ENCODE measurements at regions not wholly inside any gene's neighbourhood (a gene's known extent, or its start where the extent isn't known, plus 50 kb on each side); places are given as distances from the start of the nearest gene placed in this dataset.

DNA sequence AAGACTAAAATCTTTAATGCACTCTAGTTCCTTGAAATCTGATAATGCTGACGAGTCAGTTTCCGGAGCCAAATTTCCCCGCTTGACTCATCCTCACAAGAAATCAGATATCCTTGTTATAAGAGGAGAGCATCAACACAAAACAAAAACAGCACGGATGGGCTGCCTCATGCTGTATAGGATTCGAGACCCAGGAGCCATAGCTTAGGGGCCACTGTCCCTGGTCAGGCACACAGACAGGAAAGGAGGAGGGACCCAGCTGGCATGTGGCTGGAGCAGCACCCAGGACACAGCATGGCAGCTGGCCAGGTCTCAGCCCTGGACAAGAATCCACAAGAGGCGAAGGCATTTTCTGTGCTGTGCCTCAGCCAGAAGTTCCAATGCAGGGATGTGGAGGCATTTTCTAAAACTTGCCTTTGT is 110.2 kb upstream of the SPATA13 start:
- no peaks in the 10 kb centered on the region for H3K36me3 Mint-ChIP-seq
- ChIA-PET POLR2A (no interaction called here), CTCF (no interaction called here)
- Histone ChIP-seq H3K27ac (ENCODE audit: low read length) (no peak overlapping the region), H3K9me3 (no peaks in the 10 kb centered on the region), H3K27me3 (replicated peaks in 1 of 2; ENCODE audit: control insufficient read depth in 2 of 2, extremely low read depth in 1 of 2, insufficient read depth in 2 of 2, low read length in 1 of 2) (peaks cover 0 to 13% of the 10 kb centered on the region in 2 experiments), H3K36me3 (ENCODE audit: control insufficient read depth in 2 of 2, extremely low read depth in 1 of 2, insufficient read depth in 1 of 2, low read length in 1 of 2) (no peaks in the 10 kb centered on the region), H3K4me3 (ENCODE audit: control insufficient read depth in 1 of 2, extremely low read depth in 1 of 2, low read length in 1 of 2) (no peak overlapping the region), H3K4me1 (ENCODE audit: control insufficient read depth in 1 of 2, extremely low read depth in 1 of 2, insufficient read depth in 2 of 2, low read length in 2 of 2) (no peaks in the 10 kb centered on the region)
- peaks cover 11 to 13% of the 10 kb centered on the region in 2 donors for H3K27me3 Mint-ChIP-seq
- no peak overlapping the region for H3K27ac Mint-ChIP-seq
- no peak overlapping the region for H3K4me3 Mint-ChIP-seq
- DNase-seq (no peak), ATAC-seq (replicated peaks in 1 of 4) (no peak)
- WGBS (ENCODE audit: insufficient coverage), result 100% methylated on average over 2 of the region's 6 CpGs
- peaks cover 9 to 10% (median 10%) of the 10 kb centered on the region in 3 donors for H3K9me3 Mint-ChIP-seq
- peaks cover 8 to 12% (median 9%) of the 10 kb centered on the region in 3 donors for H3K4me1 Mint-ChIP-seq

GRCh38 chr13:24050796-24051715 is 109.5 kb upstream of the SPATA13 start:
- Mint-ChIP-seq H3K27ac (no peak overlapping the region), H3K4me3 (no peak overlapping the region), H3K27me3 (peaks cover 11 to 13% of the 10 kb centered on the region in 2 donors), H3K4me1 (peaks cover 8 to 12% (median 9%) of the 10 kb centered on the region in 3 donors), H3K9me3 (peaks cover 9 to 10% (median 10%) of the 10 kb centered on the region in 3 donors), H3K36me3 (no peaks in the 10 kb centered on the region)
- Histone ChIP-seq H3K27me3 (replicated peaks in 1 of 2; ENCODE audit: control insufficient read depth in 2 of 2, extremely low read depth in 1 of 2, insufficient read depth in 2 of 2, low read length in 1 of 2) (peaks cover 0 to 13% of the 10 kb centered on the region in 2 experiments), H3K9me3 (no peaks in the 10 kb centered on the region), H3K4me1 (ENCODE audit: control insufficient read depth in 1 of 2, extremely low read depth in 1 of 2, insufficient read depth in 2 of 2, low read length in 2 of 2) (no peaks in the 10 kb centered on the region), H3K36me3 (ENCODE audit: control insufficient read depth in 2 of 2, extremely low read depth in 1 of 2, insufficient read depth in 1 of 2, low read length in 1 of 2) (no peaks in the 10 kb centered on the region), H3K27ac (ENCODE audit: low read length) (no peak overlapping the region), H3K4me3 (ENCODE audit: control insufficient read depth in 1 of 2, extremely low read depth in 1 of 2, low read length in 1 of 2) (no peak overlapping the region)
- DNase-seq (no peak), ATAC-seq (replicated peaks in 1 of 4) (no peak)
- WGBS (ENCODE audit: insufficient coverage), result 73% methylated on average over 5 of the region's 10 CpGs
- POLR2A ChIA-PET, result no interaction called here
- CTCF ChIA-PET, result interaction anchor here in 1 of 2 donors (1.2 kb wide), 1 partner anchor 168 kb away, joined by 3 read pairs; no protein-coding TSS in a partner anchor

GRCh38 chr13:24052547-24053518 is 107.7 kb upstream of the SPATA13 start:
- Histone ChIP-seq H3K4me1 (ENCODE audit: control insufficient read depth in 1 of 2, extremely low read depth in 1 of 2, insufficient read depth in 2 of 2, low read length in 2 of 2) (no peaks in the 10 kb centered on the region), H3K4me3 (ENCODE audit: control insufficient read depth in 1 of 2, extremely low read depth in 1 of 2, low read length in 1 of 2) (no peak overlapping the region), H3K27ac (ENCODE audit: low read length) (no peak overlapping the region), H3K27me3 (replicated peaks in 1 of 2; ENCODE audit: control insufficient read depth in 2 of 2, extremely low read depth in 1 of 2, insufficient read depth in 2 of 2, low read length in 1 of 2) (peaks cover 0 to 13% of the 10 kb centered on the region in 2 experiments), H3K9me3 (no peaks in the 10 kb centered on the region), H3K36me3 (ENCODE audit: control insufficient read depth in 2 of 2, extremely low read depth in 1 of 2, insufficient read depth in 1 of 2, low read length in 1 of 2) (no peaks in the 10 kb centered on the region)
- H3K9me3 Mint-ChIP-seq, result no peaks in the 10 kb centered on the region
- DNase-seq, result no peak
- peaks cover 2 to 11% of the 10 kb centered on the region in 2 donors for H3K27me3 Mint-ChIP-seq
- H3K4me1 Mint-ChIP-seq, result peaks cover 8 to 12% (median 9%) of the 10 kb centered on the region in 3 donors
- H3K4me3 Mint-ChIP-seq, result no peak overlapping the region
- H3K36me3 Mint-ChIP-seq, result no peaks in the 10 kb centered on the region
- no peak overlapping the region for H3K27ac Mint-ChIP-seq
- ChIA-PET POLR2A (interaction anchor here in 1 of 2 donors (0.6 kb wide), 1 partner anchor 587 kb away, joined by 4 read pairs; no protein-coding TSS in a partner anchor), CTCF (interaction anchor here (0.5 to 3.8 kb wide), 10 partner anchors 9 to 213 kb away, joined by 3 to 15 read pairs (median 4); no protein-coding TSS in a partner anchor)
- 76% methylated on average over 3 of the region's 17 CpGs for WGBS (ENCODE audit: insufficient coverage)
- ATAC-seq (replicated peaks in 1 of 4), result peak in 1 of 4 experiments; percentile 25

DNA sequence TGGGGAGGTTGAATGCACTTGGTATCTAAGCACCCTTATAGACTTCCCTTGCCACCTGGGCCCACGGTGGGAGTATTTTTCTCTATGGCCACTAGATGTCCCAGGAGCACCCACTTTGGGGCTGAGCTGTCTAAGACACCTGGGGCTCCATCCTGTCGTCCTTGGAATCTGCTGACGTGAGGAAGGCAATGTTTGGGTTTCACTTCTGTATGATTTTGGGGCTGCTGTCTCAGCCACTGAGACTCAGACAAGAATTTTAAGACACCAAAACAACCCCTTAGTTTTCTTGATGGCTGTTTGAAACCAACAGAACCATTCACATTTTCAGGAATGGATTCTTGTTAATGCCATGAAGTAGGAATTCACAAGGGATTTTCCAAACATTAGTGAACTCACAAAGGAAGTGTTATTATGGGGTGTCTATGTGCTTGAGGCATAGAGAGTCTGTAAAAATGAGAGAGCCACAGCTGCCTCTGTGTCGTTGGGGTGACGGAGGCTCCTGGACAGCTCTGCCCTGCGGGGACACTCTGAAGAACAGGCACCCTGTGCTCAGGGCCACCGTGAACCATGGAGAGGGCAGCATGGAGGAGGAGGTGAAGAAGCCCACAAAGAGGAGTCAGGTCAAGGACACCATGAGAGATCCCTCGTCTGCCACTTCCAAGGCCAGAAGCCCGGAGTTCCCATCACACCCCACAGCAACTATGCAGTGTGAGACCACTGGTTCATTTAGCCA is 106.8 kb upstream of the SPATA13 start:
- POLR2A ChIA-PET, result interaction anchor here in 1 of 2 donors (0.6 kb wide), 1 partner anchor 586 kb away, joined by 4 read pairs; no protein-coding TSS in a partner anchor
- CTCF ChIA-PET, result interaction anchor here (0.5 to 3.8 kb wide), 13 partner anchors 8 to 644 kb away, joined by 3 to 15 read pairs (median 4); no protein-coding TSS in a partner anchor
- no peaks in the 10 kb centered on the region for H3K36me3 Mint-ChIP-seq
- WGBS (ENCODE audit: insufficient coverage), result 100% methylated on average over 3 of the region's 9 CpGs
- H3K27ac Mint-ChIP-seq, result no peak overlapping the region
- H3K4me3 Mint-ChIP-seq, result no peak overlapping the region
- Histone ChIP-seq H3K27me3 (replicated peaks in 1 of 2; ENCODE audit: control insufficient read depth in 2 of 2, extremely low read depth in 1 of 2, insufficient read depth in 2 of 2, low read length in 1 of 2) (peaks cover 0 to 13% of the 10 kb centered on the region in 2 experiments), H3K4me1 (ENCODE audit: control insufficient read depth in 1 of 2, extremely low read depth in 1 of 2, insufficient read depth in 2 of 2, low read length in 2 of 2) (no peaks in the 10 kb centered on the region), H3K27ac (ENCODE audit: low read length) (no peak overlapping the region), H3K9me3 (no peaks in the 10 kb centered on the region), H3K4me3 (ENCODE audit: control insufficient read depth in 1 of 2, extremely low read depth in 1 of 2, low read length in 1 of 2) (no peak overlapping the region), H3K36me3 (ENCODE audit: control insufficient read depth in 2 of 2, extremely low read depth in 1 of 2, insufficient read depth in 1 of 2, low read length in 1 of 2) (no peaks in the 10 kb centered on the region)
- DNase-seq, result peak; percentile 16 to 77 (median 50)
- H3K27me3 Mint-ChIP-seq, result peaks cover 0 to 9% of the 10 kb centered on the region in 2 donors
- no peaks in the 10 kb centered on the region for H3K9me3 Mint-ChIP-seq
- ATAC-seq (replicated peaks in 1 of 4), result peak; percentile 85 to 98 (median 91)
- peaks cover 8 to 12% (median 9%) of the 10 kb centered on the region in 3 donors for H3K4me1 Mint-ChIP-seq

- H3K4me3 ChIP-seq (ENCODE audit: control insufficient read depth in 1 of 2, extremely low read depth in 1 of 2, low read length in 1 of 2), result no peak overlapping the region
- no peak overlapping the region for H3K27ac ChIP-seq (ENCODE audit: low read length)
- CTCF ChIA-PET, result interaction anchor here (0.7 to 1.1 kb wide), 2 partner anchors 17 to 635 kb away, joined by 3 read pairs; no protein-coding TSS in a partner anchor
- H3K27me3 Mint-ChIP-seq, result peaks cover 0 to 1% of the 10 kb centered on the region in 2 donors
- peaks cover 0 to 4% of the 10 kb centered on the region in 2 experiments for H3K27me3 ChIP-seq (replicated peaks in 1 of 2; ENCODE audit: control insufficient read depth in 2 of 2, extremely low read depth in 1 of 2, insufficient read depth in 2 of 2, low read length in 1 of 2)
- H3K4me1 Mint-ChIP-seq, result peaks cover 8 to 20% (median 8%) of the 10 kb centered on the region in 3 donors
- no peak overlapping the region for H3K4me3 Mint-ChIP-seq
- no peaks in the 10 kb centered on the region for H3K9me3 ChIP-seq
- no peak for ATAC-seq (replicated peaks in 1 of 4)
- H3K36me3 ChIP-seq (ENCODE audit: control insufficient read depth in 2 of 2, extremely low read depth in 1 of 2, insufficient read depth in 1 of 2, low read length in 1 of 2), result no peaks in the 10 kb centered on the region
- POLR2A ChIA-PET, result no interaction called here
- H3K9me3 Mint-ChIP-seq, result no peaks in the 10 kb centered on the region
- H3K4me1 ChIP-seq (ENCODE audit: control insufficient read depth in 1 of 2, extremely low read depth in 1 of 2, insufficient read depth in 2 of 2, low read length in 2 of 2), result no peaks in the 10 kb centered on the region
- no peak for DNase-seq
- no peaks in the 10 kb centered on the region for H3K36me3 Mint-ChIP-seq
- H3K27ac Mint-ChIP-seq, result no peak overlapping the region
- 94% methylated on average over 2 of the region's 8 CpGs for WGBS (ENCODE audit: insufficient coverage)
Measured at GRCh38 chr13:24056616-24057137, 103.8 kb upstream of the SPATA13 start.
